COLO668 (cell line): ENCODE measurements at regions not wholly inside any gene's neighbourhood (a gene's known extent, or its start where the extent isn't known, plus 50 kb on each side); places are given as distances from the start of the nearest gene placed in this dataset.
"Not testable (repeated sequence)": the region's sequence is repeated elsewhere in the genome, so short reads cannot be mapped to it uniquely, and the experiment has no call there.

Experiments used
- DNase-seq: peaks from one replicate; lab custom pipeline; 2025; ENCODE audit not compliant: unreplicated experiment; lab: John Stamatoyannopoulos, UW

GRCh38 chrX:40943093-40943641, 142.1 kb upstream of the USP9X start:
- no peak for DNase-seq

- no peak for DNase-seq
Measured at GRCh38 chrX:40945361-40945713, 139.9 kb upstream of the USP9X start.

- DNase-seq = no peak
Measured at GRCh38 chrX:40947276-40947675, 138.0 kb upstream of the USP9X start.

- no peak for DNase-seq
Measured at GRCh38 chrX:40949071-40949470, 136.2 kb upstream of the USP9X start.

GRCh38 chrX:40950546-40950945, 134.7 kb upstream of the USP9X start:
- no peak for DNase-seq

GRCh38 chrX:40951407-40951806, 133.8 kb upstream of the USP9X start:
- not testable (repeated sequence) for DNase-seq

GRCh38 chrX:40952855-40953254, 132.4 kb upstream of the USP9X start:
- DNase-seq = no peak

- DNase-seq = no peak
Measured at GRCh38 chrX:40953369-40953768, 131.9 kb upstream of the USP9X start.

GRCh38 chrX:40960041-40960440, 125.2 kb upstream of the USP9X start:
- no peak for DNase-seq

- DNase-seq = no peak
Measured at GRCh38 chrX:40962793-40963407, 122.3 kb upstream of the USP9X start.

GRCh38 chrX:40964008-40964407, 121.2 kb upstream of the USP9X start:
- DNase-seq = no peak

- no peak for DNase-seq
Measured at GRCh38 chrX:40964633-40965586, 120.3 kb upstream of the USP9X start.

- DNase-seq = no peak
Measured at GRCh38 chrX:40966213-40966820, 118.9 kb upstream of the USP9X start.

- DNase-seq = no peak
Measured at GRCh38 chrX:40968180-40968579, 117.1 kb upstream of the USP9X start.

- peak; percentile 7 for DNase-seq
Measured at GRCh38 chrX:40971736-40972135, 113.5 kb upstream of the USP9X start.

GRCh38 chrX:40973619-40974018, 111.6 kb upstream of the USP9X start:
- DNase-seq = no peak

GRCh38 chrX:40975951-40976350, 109.3 kb upstream of the USP9X start:
- no peak for DNase-seq

GRCh38 chrX:40976981-40977380, 108.3 kb upstream of the USP9X start:
- no peak for DNase-seq

- no peak for DNase-seq
Measured at GRCh38 chrX:40984962-40985361, 100.3 kb upstream of the USP9X start.

- DNase-seq = no peak
Measured at GRCh38 chrX:40987413-40987812, 97.8 kb upstream of the USP9X start.

GRCh38 chrX:40988100-40988499, 97.1 kb upstream of the USP9X start:
- no peak for DNase-seq

- DNase-seq = not testable (repeated sequence)
Measured at GRCh38 chrX:40993395-40993794, 91.8 kb upstream of the USP9X start.
